Naive B cell (primary cell): ENCODE measurements at regions not wholly inside any gene's neighbourhood (a gene's known extent, or its start where the extent isn't known, plus 50 kb on each side); places are given as distances from the start of the nearest gene placed in this dataset.

Experiments
- ATAC-seq, 2 donors: fragments of 150-1000 bp; cut with Tn5 transposase; 2 replicates each; pipeline ENCODE4 v1.10.0; 2021; ENCODE audit warnings: low read depth in 2 of 2, mild to moderate bottlenecking in 2 of 2, moderate library complexity in 2 of 2
- DNase-seq: peaks from one replicate; pipeline ENCODE4 v3.0.0; 2022
- H3K27ac Mint-ChIP-seq, 6 donors: one replicate each; pipeline ENCODE4 v1.8.0; 2020 to 2022; ENCODE audit warnings: mild to moderate bottlenecking in 6 of 6, mixed read lengths in 6 of 6, moderate library complexity in 5 of 6, inconsistent platforms in 2 of 6
- H3K27me3 Mint-ChIP-seq, 3 donors: one replicate each; pipeline ENCODE4 v1.8.0; 2021 to 2022; ENCODE audit warnings: mixed read lengths in 3 of 3, mild to moderate bottlenecking in 1 of 3
- H3K36me3 Mint-ChIP-seq, 2 donors: one replicate each; pipeline ENCODE4 v1.8.0; 2020 to 2022; ENCODE audit warnings: mixed read lengths in 2 of 2, inconsistent platforms in 1 of 2, mild to moderate bottlenecking in 1 of 2
- H3K4me1 Mint-ChIP-seq, 3 donors: one replicate each; pipeline ENCODE4 v1.8.0; 2020 to 2022; ENCODE audit warnings: mixed read lengths in 3 of 3, inconsistent platforms in 1 of 3, mild to moderate bottlenecking in 1 of 3, moderate library complexity in 1 of 3
- H3K4me3 Mint-ChIP-seq, 8 donors: one replicate each; pipeline ENCODE4 v1.8.0; 2020 to 2022; ENCODE audit warnings: mild to moderate bottlenecking in 8 of 8, mixed read lengths in 8 of 8, moderate library complexity in 8 of 8, inconsistent platforms in 2 of 8
- H3K9me3 Mint-ChIP-seq, 7 donors: one replicate each; pipeline ENCODE4 v1.8.0; 2020 to 2022; ENCODE audit warnings: mixed read lengths in 7 of 7, mild to moderate bottlenecking in 5 of 7, inconsistent platforms in 2 of 7, moderate library complexity in 1 of 7

GRCh38 chr9:108676355-108676754, 179.4 kb downstream of the ACTL7B start:
- H3K4me1 Mint-ChIP-seq, result peaks cover 0 to 2% (median 0%) of the 10 kb centered on the region in 3 donors
- peak overlapping the region in 1 of 6 donors; percentile 30 for H3K27ac Mint-ChIP-seq
- no peak overlapping the region for H3K4me3 Mint-ChIP-seq
- ATAC-seq (no peak), DNase-seq (no peak)
- no peaks in the 10 kb centered on the region for H3K36me3 Mint-ChIP-seq
- peaks cover 0 to 3% (median 0%) of the 10 kb centered on the region in 7 donors for H3K9me3 Mint-ChIP-seq
- H3K27me3 Mint-ChIP-seq, result peaks cover 0 to 4% (median 0%) of the 10 kb centered on the region in 3 donors

DNA sequence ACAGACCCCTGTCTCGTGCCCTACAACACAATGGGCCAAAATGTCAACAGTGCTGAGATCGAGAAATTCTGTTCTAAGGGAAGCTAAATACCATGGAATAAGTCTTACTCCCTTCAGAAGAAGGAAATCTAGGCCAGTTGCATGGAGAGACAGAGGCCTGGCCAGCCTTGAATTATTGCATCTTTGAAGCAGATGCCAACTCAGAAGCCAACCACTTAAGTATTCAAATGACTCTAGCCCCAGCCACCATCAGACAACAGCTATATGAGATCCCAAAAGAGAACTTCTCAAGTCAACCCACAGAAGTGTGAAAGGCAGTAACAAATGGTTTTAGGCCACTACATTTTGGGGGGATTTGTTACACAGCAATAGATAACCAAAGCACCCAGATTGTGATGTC, 180.1 kb downstream of the ACTL7B start:
- peaks cover 0 to 3% (median 0%) of the 10 kb centered on the region in 7 donors for H3K9me3 Mint-ChIP-seq
- H3K27ac Mint-ChIP-seq, result no peak overlapping the region
- H3K36me3 Mint-ChIP-seq, result no peaks in the 10 kb centered on the region
- ATAC-seq (no peak), DNase-seq (no peak)
- no peak overlapping the region for H3K4me3 Mint-ChIP-seq
- peaks cover 0 to 2% (median 0%) of the 10 kb centered on the region in 3 donors for H3K4me1 Mint-ChIP-seq
- H3K27me3 Mint-ChIP-seq, result peaks cover 0 to 4% (median 0%) of the 10 kb centered on the region in 3 donors

GRCh38 chr9:108674766-108675530, 180.8 kb downstream of the ACTL7B start:
- Mint-ChIP-seq H3K4me1 (peaks cover 0 to 2% (median 0%) of the 10 kb centered on the region in 3 donors), H3K9me3 (peaks cover 0 to 3% (median 0%) of the 10 kb centered on the region in 7 donors), H3K27ac (peak overlapping the region in 1 of 6 donors; percentile 78), H3K4me3 (no peak overlapping the region), H3K27me3 (peaks cover 0 to 4% (median 0%) of the 10 kb centered on the region in 3 donors), H3K36me3 (no peaks in the 10 kb centered on the region)
- DNase-seq (no peak), ATAC-seq (no peak)

GRCh38 chr9:108673386-108673785, 182.4 kb downstream of the ACTL7B start:
- ATAC-seq (no peak), DNase-seq (no peak)
- Mint-ChIP-seq H3K9me3 (peaks cover 0 to 1% (median 0%) of the 10 kb centered on the region in 7 donors), H3K27ac (no peak overlapping the region), H3K27me3 (no peaks in the 10 kb centered on the region), H3K36me3 (no peaks in the 10 kb centered on the region), H3K4me1 (peaks cover 0 to 2% (median 0%) of the 10 kb centered on the region in 3 donors), H3K4me3 (no peak overlapping the region)

DNA sequence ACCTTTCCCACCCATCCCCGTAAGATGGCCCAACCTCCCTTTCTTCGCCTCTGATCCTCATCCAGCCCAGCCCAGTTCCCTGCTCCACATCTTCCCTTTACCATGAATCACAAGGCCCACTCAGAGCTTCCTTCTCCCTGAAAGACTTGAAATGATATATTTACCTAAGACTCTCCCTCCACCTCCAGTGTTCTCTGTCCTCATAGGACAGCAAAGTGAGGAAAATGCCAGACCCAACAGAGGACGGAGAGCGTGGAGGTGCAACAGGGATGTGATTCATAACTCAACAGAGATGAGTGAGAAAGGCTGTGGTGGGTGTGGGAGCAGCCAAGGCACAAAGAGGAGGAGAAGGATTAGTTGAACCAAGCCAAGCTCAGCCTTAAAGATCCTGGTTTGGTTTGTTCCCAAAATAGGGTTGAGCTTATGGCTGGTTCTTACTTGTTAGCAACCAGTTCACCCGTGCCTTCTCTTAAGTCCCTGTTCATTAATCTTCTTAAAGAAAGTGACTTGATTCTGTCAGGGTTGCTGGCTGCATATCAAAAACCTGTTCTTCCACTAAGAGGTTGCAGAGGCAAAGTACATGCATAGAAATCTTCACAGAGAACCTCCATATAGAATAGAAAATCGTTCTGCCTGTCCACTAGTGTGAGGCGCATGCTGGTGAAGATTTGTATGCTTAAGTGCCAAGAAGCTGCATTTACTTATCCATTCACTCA, 183.2 kb downstream of the ACTL7B start:
- DNase-seq (no peak), ATAC-seq (no peak)
- no peaks in the 10 kb centered on the region for H3K36me3 Mint-ChIP-seq
- H3K4me3 Mint-ChIP-seq, result no peak overlapping the region
- no peak overlapping the region for H3K27ac Mint-ChIP-seq
- peaks cover 0 to 2% (median 0%) of the 10 kb centered on the region in 3 donors for H3K4me1 Mint-ChIP-seq
- H3K9me3 Mint-ChIP-seq, result no peaks in the 10 kb centered on the region
- no peaks in the 10 kb centered on the region for H3K27me3 Mint-ChIP-seq

GRCh38 chr9:108671794-108672193, 184.0 kb downstream of the ACTL7B start:
- H3K9me3 Mint-ChIP-seq, result no peaks in the 10 kb centered on the region
- peaks cover 0 to 2% (median 0%) of the 10 kb centered on the region in 3 donors for H3K4me1 Mint-ChIP-seq
- H3K4me3 Mint-ChIP-seq, result no peak overlapping the region
- H3K36me3 Mint-ChIP-seq, result no peaks in the 10 kb centered on the region
- no peak overlapping the region for H3K27ac Mint-ChIP-seq
- ATAC-seq (no peak), DNase-seq (no peak)
- no peaks in the 10 kb centered on the region for H3K27me3 Mint-ChIP-seq

DNA sequence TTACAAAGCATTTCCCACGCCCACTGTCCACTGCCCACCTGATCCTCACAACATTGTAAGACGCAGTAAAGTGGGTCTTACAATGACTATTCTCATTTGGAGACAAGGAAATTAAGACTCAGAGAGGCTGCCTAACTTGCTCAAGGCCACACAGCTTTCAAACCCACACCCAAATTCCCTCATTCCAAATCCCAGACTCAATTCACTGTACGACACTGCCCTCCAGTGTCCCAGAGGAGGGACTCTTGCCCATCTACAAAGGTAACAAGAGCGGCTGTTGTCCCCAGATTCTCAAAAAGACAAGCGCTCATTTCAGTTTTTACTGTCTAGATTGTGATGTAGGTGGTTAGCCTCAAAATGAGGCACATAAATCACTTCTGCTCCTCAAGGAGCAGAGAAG, 184.6 kb downstream of the ACTL7B start:
- H3K4me3 Mint-ChIP-seq, result no peak overlapping the region
- H3K4me1 Mint-ChIP-seq, result no peaks in the 10 kb centered on the region
- H3K36me3 Mint-ChIP-seq, result no peaks in the 10 kb centered on the region
- no peak for ATAC-seq
- H3K9me3 Mint-ChIP-seq, result no peaks in the 10 kb centered on the region
- peak overlapping the region in 1 of 6 donors; percentile 10 for H3K27ac Mint-ChIP-seq
- DNase-seq, result no peak
- no peaks in the 10 kb centered on the region for H3K27me3 Mint-ChIP-seq

DNA sequence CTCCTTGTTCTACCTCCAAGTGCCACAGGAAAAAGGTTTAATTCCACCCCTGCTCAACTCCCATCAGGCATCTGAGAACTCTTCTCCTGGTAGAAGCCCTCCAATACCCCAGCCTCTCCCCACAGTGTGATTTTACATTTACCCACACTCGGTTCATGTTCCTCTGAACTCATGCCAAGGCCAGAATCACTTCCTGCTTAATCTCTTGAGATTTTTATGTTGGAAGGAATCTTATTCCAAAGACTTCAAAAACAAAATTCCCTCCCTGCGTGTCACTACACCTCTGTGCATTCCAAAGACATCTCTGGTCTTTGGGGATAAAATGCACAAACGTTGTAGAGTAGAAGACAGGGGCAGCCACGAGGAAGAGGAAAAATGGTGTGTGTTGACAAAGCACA, 186.8 kb downstream of the ACTL7B start:
- Mint-ChIP-seq H3K27me3 (no peaks in the 10 kb centered on the region), H3K4me3 (no peak overlapping the region), H3K9me3 (no peaks in the 10 kb centered on the region), H3K27ac (no peak overlapping the region), H3K36me3 (no peaks in the 10 kb centered on the region), H3K4me1 (no peaks in the 10 kb centered on the region)
- DNase-seq, result no peak
- no peak for ATAC-seq

DNA sequence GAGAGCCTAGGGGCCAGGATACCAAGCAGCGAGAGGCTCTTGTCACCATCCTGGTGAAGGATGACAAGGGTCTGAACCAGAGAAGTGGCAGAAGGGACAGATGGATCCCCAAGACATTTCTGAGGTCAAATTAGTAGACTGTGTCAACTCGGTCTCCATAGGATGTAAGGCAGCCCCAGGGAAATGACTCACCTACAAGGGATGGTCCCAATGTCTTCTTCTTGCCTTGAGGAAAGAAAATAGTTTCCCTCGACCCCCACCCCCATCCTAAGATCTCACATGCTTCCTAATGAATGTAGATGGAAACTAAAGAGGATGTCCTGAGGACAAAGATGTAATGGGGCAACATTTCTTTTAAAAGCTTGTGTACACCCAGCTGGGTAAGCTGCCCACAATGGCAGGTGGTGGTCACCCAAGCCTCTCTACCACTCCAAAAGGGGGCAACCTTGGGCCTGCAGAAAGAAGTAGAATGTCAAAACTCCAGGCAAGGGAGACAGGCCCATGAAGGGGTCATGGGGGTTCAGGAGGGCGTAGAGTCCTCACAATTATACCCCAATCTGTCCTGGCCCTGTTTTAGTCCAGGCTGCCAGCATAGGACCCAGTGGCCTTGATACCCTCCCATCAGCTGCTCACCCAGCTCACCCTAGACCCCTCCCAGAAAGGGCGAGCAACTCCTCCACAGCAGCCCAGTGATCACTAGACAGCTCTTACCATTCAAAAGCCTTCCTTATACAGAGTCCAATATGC, 187.4 kb downstream of the ACTL7B start:
- DNase-seq (no peak), ATAC-seq (no peak)
- Mint-ChIP-seq H3K36me3 (no peaks in the 10 kb centered on the region), H3K4me3 (no peak overlapping the region), H3K27me3 (no peaks in the 10 kb centered on the region), H3K9me3 (no peaks in the 10 kb centered on the region), H3K27ac (peak overlapping the region in 1 of 6 donors; percentile 20), H3K4me1 (no peaks in the 10 kb centered on the region)

GRCh38 chr9:108666240-108666784, 189.5 kb downstream of the ACTL7B start:
- no peaks in the 10 kb centered on the region for H3K4me1 Mint-ChIP-seq
- H3K27me3 Mint-ChIP-seq, result no peaks in the 10 kb centered on the region

GRCh38 chr9:108665521-108666239, 190.1 kb downstream of the ACTL7B start:
- peaks cover under 1 to 4% of the 10 kb centered on the region in 2 donors for H3K36me3 Mint-ChIP-seq
- H3K4me3 Mint-ChIP-seq, result no peak overlapping the region
- DNase-seq, result no peak
- no peak for ATAC-seq
- no peaks in the 10 kb centered on the region for H3K4me1 Mint-ChIP-seq
- peaks cover under 1 to 14% (median 11%) of the 10 kb centered on the region in 7 donors for H3K9me3 Mint-ChIP-seq
- H3K27ac Mint-ChIP-seq, result peak overlapping the region in 1 of 6 donors; percentile 38
- no peaks in the 10 kb centered on the region for H3K27me3 Mint-ChIP-seq

More at GRCh38 chr9:108666240-108666784, 189.5 kb downstream of the ACTL7B start:
- H3K27ac Mint-ChIP-seq, result peak overlapping the region in 1 of 6 donors; percentile 38
- peaks cover 0 to 8% (median 5%) of the 10 kb centered on the region in 7 donors for H3K9me3 Mint-ChIP-seq
- H3K36me3 Mint-ChIP-seq, result peaks cover 0 to 4% of the 10 kb centered on the region in 2 donors
- no peak overlapping the region for H3K4me3 Mint-ChIP-seq
- ATAC-seq (no peak), DNase-seq (no peak)

DNA sequence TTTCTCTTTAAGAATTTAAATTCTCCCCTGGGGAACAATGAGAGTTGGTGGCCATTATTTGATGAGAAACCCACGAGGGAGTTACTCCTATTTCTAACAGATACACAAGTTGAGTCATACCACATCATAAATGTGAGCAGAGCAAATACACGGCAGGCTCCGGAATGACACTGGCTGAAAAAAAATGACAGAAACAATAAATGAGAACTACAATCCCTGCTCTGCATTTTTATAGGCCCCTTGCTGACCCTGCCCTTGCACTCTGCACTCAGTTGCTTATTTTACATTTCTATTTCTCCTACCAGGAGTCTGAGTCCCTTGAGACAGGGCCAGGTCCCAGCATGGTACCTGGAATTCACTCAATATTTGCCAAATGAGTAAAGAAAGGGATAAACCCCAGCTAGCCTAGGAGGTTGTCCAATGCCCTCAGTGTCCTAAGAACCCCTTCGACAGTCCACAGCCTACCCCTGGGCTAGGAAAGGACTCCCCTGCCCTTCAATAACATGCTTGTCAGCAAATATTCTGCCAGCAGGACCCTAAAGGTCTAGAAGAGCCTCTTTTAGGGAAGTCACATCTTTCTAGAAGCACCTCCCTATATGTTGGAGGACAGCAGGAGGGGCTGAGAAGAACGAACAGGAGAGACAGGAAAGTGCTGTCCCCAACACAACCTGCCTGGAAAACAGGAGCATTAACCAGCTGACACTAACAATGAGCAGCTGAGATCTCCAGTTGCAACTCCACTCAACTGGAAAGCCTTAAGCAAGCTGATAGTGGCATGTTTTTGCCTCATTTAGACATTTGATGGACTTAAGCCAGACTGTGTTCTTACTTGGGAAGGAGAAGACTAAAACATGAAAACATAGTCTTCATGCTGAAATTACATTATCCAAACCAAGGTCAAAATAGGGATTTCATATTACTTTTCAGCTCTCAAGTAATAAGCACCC, 191.2 kb downstream of the ACTL7B start:
- Mint-ChIP-seq H3K27me3 (no peaks in the 10 kb centered on the region), H3K4me3 (peak overlapping the region in 1 of 8 donors; percentile 65), H3K9me3 (peaks cover 3 to 25% (median 17%) of the 10 kb centered on the region in 7 donors), H3K4me1 (no peaks in the 10 kb centered on the region), H3K27ac (peak overlapping the region in 1 of 6 donors; percentile 41), H3K36me3 (peaks cover 4 to 9% of the 10 kb centered on the region in 2 donors)
- DNase-seq (no peak), ATAC-seq (no peak)
